Activated CD4-positive, alpha-beta memory T cell treated with anti-CD3 and anti-CD28 coated beads for 36 hours (primary cell): ENCODE measurements at regions not wholly inside any gene's neighbourhood (a gene's known extent, or its start where the extent isn't known, plus 50 kb on each side); places are given as distances from the start of the nearest gene placed in this dataset.

ENCODE experiments used
- CTCF ChIA-PET: fragments of 350-600 bp; sonication (Branson Sonifier 250); formaldehyde crosslinking; loops from one replicate; lab custom pipeline; 2021; ENCODE audit warnings: antibody characterized with exemption, inconsistent platforms; lab: Charles Lee
- POLR2A ChIA-PET: fragments of 350-600 bp; sonication (Branson Sonifier 250); formaldehyde crosslinking; loops from one replicate; lab custom pipeline; 2021; ENCODE audit warnings: antibody characterized with exemption; lab: Charles Lee
- DNase-seq: peaks from one replicate; pipeline ENCODE4 v3.0.0-alpha.2; 2020
- H3K27ac Mint-ChIP-seq: one replicate; pipeline ENCODE4 v1.8.0; 2021; ENCODE audit warnings: mixed read lengths
- H3K27me3 Mint-ChIP-seq: one replicate; pipeline ENCODE4 v1.8.0; 2021; ENCODE audit warnings: mixed read lengths
- H3K36me3 Mint-ChIP-seq: one replicate; pipeline ENCODE4 v1.8.0; 2021; ENCODE audit warnings: mixed read lengths
- H3K4me1 Mint-ChIP-seq: one replicate; pipeline ENCODE4 v1.8.0; 2021; ENCODE audit warnings: low read depth, mixed read lengths
- H3K4me3 Mint-ChIP-seq: one replicate; pipeline ENCODE4 v1.8.0; 2021; ENCODE audit warnings: mild to moderate bottlenecking, mixed read lengths
- H3K9me3 Mint-ChIP-seq: one replicate; pipeline ENCODE4 v1.8.0; 2021; ENCODE audit warnings: mixed read lengths
- intact Hi-C: fragments of 100-400 bp; cut with micrococcal nuclease; formaldehyde crosslinking; loops from one replicate; pipeline ENCODE4 v1.15.1; 2023

DNA sequence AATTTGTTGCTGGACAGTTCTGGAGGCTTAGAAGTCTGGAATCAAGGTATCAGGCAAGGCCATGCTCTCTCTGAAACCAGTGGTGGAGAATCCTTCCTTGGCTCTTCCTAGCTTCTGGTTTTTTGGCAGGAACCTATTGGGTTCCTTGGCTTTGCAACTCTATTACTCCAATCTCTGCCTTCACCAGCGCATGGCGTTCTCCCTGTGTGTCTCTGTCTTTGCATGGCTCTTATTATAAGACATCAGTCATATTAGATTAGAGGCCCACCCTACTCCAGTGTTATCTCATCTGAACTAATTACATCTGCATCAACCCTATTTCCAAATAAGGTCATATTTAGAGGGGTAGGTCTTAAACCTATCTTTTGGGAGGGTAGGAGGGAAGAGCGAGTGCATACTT lies 358.1 kb upstream of the RARB start:
- POLR2A ChIA-PET = no interaction called here
- H3K9me3 Mint-ChIP-seq = peaks cover 13% of the 10 kb centered on the region
- CTCF ChIA-PET = no interaction called here
- no peak for DNase-seq
- no peak overlapping the region for H3K4me3 Mint-ChIP-seq
- H3K4me1 Mint-ChIP-seq = no peaks in the 10 kb centered on the region
- intact Hi-C loops = no loop called here
- H3K36me3 Mint-ChIP-seq = no peaks in the 10 kb centered on the region
- no peaks in the 10 kb centered on the region for H3K27me3 Mint-ChIP-seq
- no peak overlapping the region for H3K27ac Mint-ChIP-seq

DNA sequence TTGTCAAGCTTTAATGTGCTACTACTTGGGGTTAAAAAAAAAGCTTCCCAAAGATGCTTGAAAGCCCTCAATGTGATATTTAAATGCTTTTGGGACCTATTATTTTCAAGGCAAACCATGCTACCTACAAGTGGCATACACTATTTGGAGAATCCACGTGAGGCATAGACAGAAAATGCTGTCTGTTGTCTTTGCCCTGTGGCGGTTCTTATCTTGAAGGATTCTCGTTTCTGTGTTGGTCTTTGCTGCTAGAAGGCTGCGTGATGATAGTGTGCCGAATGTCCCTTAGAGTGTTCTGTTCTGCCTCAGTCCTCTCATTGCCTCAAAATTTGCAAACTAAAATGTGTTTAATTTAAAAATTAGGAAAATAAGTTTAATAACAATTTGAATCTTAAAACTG lies 356.2 kb upstream of the RARB start:
- peaks cover 11% of the 10 kb centered on the region for H3K9me3 Mint-ChIP-seq
- H3K27ac Mint-ChIP-seq = no peak overlapping the region
- POLR2A ChIA-PET = no interaction called here
- H3K4me3 Mint-ChIP-seq = no peak overlapping the region
- CTCF ChIA-PET = no interaction called here
- H3K27me3 Mint-ChIP-seq = no peaks in the 10 kb centered on the region
- DNase-seq = no peak
- no peaks in the 10 kb centered on the region for H3K4me1 Mint-ChIP-seq
- H3K36me3 Mint-ChIP-seq = no peaks in the 10 kb centered on the region
- intact Hi-C loops = no loop called here

DNA sequence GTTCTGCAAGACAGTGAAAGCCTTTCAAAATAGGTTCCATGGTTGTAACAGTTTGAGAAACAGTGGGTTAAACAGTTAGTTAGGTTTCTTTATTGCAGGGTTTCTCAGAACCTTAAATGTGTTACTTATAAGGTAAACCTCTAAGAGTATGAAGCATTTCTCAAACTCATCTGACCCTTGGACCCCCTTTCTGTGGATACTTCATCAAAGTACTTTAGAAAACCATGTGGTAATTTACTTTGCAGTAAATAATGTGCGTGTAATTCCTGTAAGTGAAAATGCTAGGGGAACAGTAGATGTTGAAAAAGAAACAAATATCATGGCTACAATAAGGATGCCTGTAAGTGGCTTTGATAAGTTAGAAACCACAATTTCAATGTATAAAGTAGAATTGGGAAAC lies 354.6 kb upstream of the RARB start:
- no peak for DNase-seq
- Mint-ChIP-seq H3K36me3 (no peaks in the 10 kb centered on the region), H3K27me3 (no peaks in the 10 kb centered on the region), H3K4me1 (no peaks in the 10 kb centered on the region), H3K4me3 (no peak overlapping the region), H3K27ac (no peak overlapping the region), H3K9me3 (peaks cover 7% of the 10 kb centered on the region)
- ChIA-PET POLR2A (no interaction called here), CTCF (no interaction called here)
- intact Hi-C loops = no loop called here

DNA sequence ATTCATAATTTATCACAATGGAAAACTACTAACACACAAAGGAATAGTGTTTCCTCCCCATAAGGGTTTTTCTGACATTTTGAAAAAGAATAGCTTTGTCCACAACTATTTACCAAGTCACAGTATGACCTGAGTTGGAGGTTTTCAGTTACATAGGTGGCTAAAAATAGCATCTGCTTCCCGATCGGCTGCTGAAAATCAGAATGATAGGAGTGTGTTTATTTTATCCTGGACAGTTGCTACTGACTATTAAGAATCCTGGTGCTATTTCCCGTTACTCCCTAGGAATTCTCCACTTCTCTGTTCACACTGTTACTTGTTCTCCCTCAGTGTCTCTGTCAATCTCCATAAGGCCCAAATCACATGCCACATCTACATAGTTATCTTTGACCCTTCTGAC lies 353.9 kb upstream of the RARB start:
- ChIA-PET CTCF (no interaction called here), POLR2A (no interaction called here)
- Mint-ChIP-seq H3K36me3 (no peaks in the 10 kb centered on the region), H3K4me1 (no peaks in the 10 kb centered on the region), H3K9me3 (peaks cover 7% of the 10 kb centered on the region), H3K27ac (no peak overlapping the region), H3K4me3 (no peak overlapping the region), H3K27me3 (no peaks in the 10 kb centered on the region)
- intact Hi-C loops = no loop called here
- DNase-seq = no peak

DNA sequence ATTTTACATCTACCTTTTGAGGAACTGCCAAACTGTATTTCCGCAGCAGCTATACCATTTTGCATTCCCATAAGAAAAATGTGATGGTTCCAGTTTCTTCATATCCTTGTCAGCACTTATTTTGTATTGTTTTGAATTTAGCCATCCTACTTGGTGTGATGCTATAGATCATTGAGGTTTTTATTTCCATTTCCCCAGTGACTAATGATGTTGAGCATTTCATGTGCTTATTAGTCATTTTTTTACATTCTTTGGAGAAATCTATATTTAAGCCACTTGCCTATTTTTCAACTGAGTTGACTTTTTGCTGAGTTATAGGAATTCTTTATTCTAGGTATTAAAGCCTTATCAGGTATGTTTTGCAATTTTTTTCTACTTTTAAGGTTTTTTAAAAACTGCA lies 347.6 kb upstream of the RARB start:
- ChIA-PET CTCF (no interaction called here), POLR2A (no interaction called here)
- Mint-ChIP-seq H3K4me3 (no peak overlapping the region), H3K9me3 (peaks cover 6% of the 10 kb centered on the region), H3K4me1 (no peaks in the 10 kb centered on the region), H3K27ac (no peak overlapping the region), H3K36me3 (no peaks in the 10 kb centered on the region), H3K27me3 (no peaks in the 10 kb centered on the region)
- DNase-seq = no peak
- intact Hi-C loops = no loop called here

DNA sequence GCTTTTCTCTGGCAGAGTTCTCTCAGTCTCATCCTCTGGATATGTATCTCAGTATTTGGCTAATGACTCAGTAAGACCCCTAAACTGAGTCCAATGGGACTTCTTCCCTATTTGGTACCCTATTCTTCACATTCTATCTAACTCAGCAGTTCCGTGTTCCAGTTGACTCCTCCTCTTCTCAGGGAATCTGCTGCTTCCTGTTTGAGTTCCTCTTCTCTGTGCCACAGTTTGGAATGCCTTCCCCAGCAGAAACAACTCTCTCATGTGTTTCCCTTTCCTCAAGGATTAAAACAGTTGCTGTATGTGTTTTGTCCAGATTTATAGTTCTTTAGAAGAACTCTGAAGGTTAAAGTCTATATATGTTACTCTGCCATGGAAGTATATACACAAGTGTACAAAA lies 344.0 kb upstream of the RARB start:
- CTCF ChIA-PET = no interaction called here
- DNase-seq = no peak
- POLR2A ChIA-PET = no interaction called here
- intact Hi-C loops = no loop called here
- Mint-ChIP-seq H3K27ac (no peak overlapping the region), H3K4me3 (no peak overlapping the region), H3K27me3 (no peaks in the 10 kb centered on the region), H3K4me1 (no peaks in the 10 kb centered on the region), H3K36me3 (no peaks in the 10 kb centered on the region), H3K9me3 (peaks cover 12% of the 10 kb centered on the region)

DNA sequence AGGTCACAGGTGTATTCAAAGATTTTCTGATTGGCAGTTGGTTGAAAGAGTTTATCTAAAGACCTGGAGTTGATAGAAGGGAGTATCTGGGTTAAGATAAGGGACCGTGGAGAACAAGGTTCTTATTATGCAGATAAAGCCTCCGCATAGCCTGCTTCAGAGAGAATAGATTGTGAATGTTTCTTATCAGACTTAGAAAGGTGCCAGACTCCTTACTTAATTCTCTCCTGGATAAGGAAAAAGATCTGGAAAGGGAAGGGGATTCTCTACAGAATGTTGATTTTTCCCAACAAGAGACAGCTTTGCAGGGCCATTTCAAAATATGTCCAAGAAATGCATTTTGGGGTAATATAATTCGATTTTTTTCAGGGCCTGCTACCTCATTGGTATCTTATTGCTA lies 341.3 kb upstream of the RARB start:
- intact Hi-C loops = no loop called here
- DNase-seq = no peak
- Mint-ChIP-seq H3K27me3 (no peaks in the 10 kb centered on the region), H3K9me3 (peaks cover 12% of the 10 kb centered on the region), H3K4me1 (no peaks in the 10 kb centered on the region), H3K27ac (no peak overlapping the region), H3K4me3 (no peak overlapping the region), H3K36me3 (no peaks in the 10 kb centered on the region)
- CTCF ChIA-PET = no interaction called here
- POLR2A ChIA-PET = no interaction called here

DNA sequence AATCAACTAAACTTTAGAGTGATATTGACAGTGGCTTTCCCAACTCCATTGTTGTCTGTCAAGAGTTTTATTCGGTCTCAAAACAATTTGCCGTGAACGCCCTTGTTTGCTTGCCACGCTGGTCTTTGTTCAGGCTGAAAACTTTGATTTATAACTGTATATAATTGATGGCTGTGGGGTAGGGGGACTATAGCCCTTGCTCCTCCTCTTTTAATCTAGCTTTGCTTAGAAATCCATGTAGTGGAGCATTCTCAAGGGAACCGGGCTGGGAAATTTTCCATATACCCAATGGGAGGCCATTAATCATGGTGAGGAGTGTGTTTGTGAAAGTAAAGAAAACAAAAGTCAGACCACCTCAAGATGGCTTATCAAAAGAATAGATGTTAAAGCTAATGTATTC lies 339.8 kb upstream of the RARB start:
- DNase-seq = no peak
- CTCF ChIA-PET = no interaction called here
- intact Hi-C loops = no loop called here
- peaks cover 12% of the 10 kb centered on the region for H3K9me3 Mint-ChIP-seq
- H3K4me1 Mint-ChIP-seq = no peaks in the 10 kb centered on the region
- H3K27me3 Mint-ChIP-seq = no peaks in the 10 kb centered on the region
- H3K4me3 Mint-ChIP-seq = no peak overlapping the region
- H3K27ac Mint-ChIP-seq = no peak overlapping the region
- POLR2A ChIA-PET = no interaction called here
- no peaks in the 10 kb centered on the region for H3K36me3 Mint-ChIP-seq

DNA sequence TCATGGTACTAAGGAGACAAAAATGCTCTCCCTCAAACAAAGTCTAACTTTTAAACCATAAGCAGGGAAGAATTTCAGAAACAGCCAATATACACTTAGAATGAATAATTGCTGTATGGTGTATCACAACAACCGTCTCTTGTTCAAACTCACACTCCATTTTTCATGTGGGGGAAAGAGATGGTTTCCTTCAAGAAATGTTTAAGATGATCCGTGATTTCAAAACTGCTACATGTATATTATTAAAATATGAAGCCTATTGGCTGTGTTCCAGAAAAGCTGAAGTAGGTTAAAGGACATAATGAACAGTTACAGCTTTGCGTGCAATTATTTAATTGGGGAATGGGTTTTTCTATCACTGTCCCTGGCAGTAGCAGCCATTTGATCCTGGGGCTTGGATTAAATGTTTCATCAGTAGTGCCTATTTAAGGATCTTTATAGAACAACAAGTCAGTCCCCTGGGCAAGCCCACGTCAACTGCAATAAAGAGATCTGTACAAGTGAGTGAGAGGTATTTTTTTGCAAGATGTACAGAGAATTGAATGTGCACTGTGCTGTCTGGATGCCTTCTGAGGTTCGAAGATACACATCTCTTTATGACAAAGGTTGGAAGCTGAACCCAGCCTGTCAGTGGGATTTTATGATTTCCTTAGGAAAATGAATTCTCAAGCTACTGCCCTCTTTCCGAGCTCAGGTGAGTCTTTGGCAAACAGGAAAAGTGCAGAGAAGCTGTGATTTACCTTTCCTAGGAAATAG lies 337.2 kb upstream of the RARB start:
- H3K9me3 Mint-ChIP-seq = peaks cover 6% of the 10 kb centered on the region
- intact Hi-C loops = no loop called here
- H3K36me3 Mint-ChIP-seq = no peaks in the 10 kb centered on the region

DNA sequence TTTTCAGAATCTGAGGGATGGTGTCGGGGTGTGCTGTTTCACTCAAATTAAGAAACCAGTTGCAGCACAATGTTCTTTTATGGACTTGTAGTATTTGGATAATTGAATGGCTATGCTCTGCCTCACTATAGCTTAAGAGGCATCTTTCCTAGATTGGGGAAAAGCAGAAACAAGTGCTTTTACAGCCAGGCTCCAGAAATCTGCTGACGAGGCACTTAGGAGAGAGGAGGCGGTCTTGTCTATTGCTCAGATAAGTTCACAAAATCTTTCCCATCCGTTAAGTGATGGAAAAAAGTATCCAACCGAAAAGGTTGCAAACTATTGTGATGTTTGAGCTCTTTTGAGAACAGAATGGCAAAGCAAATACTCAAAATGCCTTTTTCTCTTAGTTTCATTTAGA lies 336.1 kb upstream of the RARB start:
- Mint-ChIP-seq H3K4me3 (no peak overlapping the region), H3K27ac (no peak overlapping the region), H3K9me3 (peaks cover 5% of the 10 kb centered on the region), H3K4me1 (no peaks in the 10 kb centered on the region), H3K36me3 (no peaks in the 10 kb centered on the region), H3K27me3 (no peaks in the 10 kb centered on the region)
- ChIA-PET CTCF (no interaction called here), POLR2A (no interaction called here)
- intact Hi-C loops = no loop called here
- DNase-seq = no peak

More for the DNA sequence above, 337.2 kb upstream of the RARB start:
- no peaks in the 10 kb centered on the region for H3K4me1 Mint-ChIP-seq
- H3K4me3 Mint-ChIP-seq = no peak overlapping the region
- no peak overlapping the region for H3K27ac Mint-ChIP-seq
- ChIA-PET POLR2A (no interaction called here), CTCF (no interaction called here)
- DNase-seq = no peak
- H3K27me3 Mint-ChIP-seq = no peaks in the 10 kb centered on the region

DNA sequence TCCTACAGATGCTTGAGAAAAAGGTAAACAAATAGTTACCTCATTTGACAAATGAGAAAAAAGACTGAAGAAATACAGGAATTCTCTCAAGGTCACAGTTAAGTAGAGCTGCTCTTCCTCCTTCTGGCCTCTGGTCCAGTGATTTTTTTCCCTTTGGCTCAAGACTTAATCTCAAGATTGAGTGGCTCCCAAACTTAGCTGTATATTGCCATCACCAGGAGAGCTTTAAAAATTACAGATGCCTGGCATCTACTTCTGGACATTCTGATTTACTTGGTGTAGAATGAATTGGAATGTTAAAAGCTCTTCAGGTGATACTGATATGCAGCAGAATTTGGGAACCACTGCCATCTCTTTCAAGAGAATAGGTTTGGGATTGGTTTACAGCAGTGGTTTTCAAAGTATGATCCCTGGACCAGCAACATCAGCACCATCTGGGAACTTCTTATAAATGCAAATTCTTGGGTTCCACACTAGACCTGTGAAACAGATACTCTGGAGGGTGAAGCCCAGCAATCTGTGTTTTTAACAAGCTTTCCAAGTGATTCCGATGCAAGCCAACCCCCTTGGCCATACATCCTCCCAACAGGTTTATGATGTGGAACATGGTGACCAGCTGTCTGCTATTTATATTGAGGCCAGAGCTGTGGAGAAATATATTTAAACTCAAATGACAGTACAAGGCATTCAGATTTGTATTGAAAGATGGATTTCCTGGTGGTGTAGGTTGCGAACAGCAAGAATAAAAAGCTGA lies 333.0 kb upstream of the RARB start:
- Mint-ChIP-seq H3K27ac (no peak overlapping the region), H3K36me3 (no peaks in the 10 kb centered on the region), H3K4me3 (no peak overlapping the region), H3K27me3 (no peaks in the 10 kb centered on the region), H3K9me3 (peaks cover 3% of the 10 kb centered on the region), H3K4me1 (no peaks in the 10 kb centered on the region)
- intact Hi-C loops = no loop called here
- ChIA-PET POLR2A (no interaction called here), CTCF (no interaction called here)
- DNase-seq = no peak

DNA sequence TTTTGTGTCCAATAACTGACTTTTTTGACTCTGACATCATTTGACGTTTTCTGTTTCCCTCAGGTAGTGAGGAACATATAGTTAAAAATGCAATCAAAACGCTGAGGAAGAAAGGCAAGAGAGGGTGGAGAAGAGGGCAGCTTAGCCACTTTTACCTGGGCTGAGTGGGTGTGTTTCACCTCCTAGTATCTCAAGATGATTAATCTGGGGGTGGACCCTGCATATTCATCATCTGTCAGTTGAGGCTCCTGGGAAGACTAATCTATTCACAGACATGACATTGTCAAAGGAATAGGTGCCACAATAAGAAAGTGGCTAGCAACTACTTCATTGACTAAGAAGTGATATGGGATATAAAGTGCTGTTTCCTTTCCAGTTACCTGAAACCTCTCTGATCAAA lies 331.5 kb upstream of the RARB start:
- H3K27me3 Mint-ChIP-seq = no peaks in the 10 kb centered on the region
- no peak overlapping the region for H3K27ac Mint-ChIP-seq
- peaks cover 3% of the 10 kb centered on the region for H3K9me3 Mint-ChIP-seq
- POLR2A ChIA-PET = no interaction called here
- H3K4me3 Mint-ChIP-seq = no peak overlapping the region
- no peaks in the 10 kb centered on the region for H3K36me3 Mint-ChIP-seq
- CTCF ChIA-PET = no interaction called here
- DNase-seq = no peak
- H3K4me1 Mint-ChIP-seq = no peaks in the 10 kb centered on the region
- intact Hi-C loops = no loop called here

DNA sequence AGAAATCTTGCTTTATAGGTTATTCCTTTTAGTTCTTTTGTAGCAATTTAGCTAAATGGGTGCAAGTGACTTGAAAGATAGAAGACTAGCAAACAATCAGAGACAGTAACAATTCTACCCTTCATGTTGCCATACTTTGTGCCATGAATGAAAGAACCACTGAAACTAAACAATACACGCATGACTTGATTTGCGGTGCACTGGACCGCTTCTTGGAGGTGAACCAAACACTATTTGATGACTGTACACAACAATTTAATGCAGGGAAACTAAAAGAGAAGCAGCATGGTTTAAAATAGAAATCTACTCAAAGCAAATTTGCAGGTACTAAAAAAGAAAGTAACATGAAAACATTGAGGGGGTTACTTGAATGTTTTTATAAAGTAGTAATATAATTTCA lies 331.0 kb upstream of the RARB start:
- POLR2A ChIA-PET = no interaction called here
- CTCF ChIA-PET = no interaction called here
- intact Hi-C loops = no loop called here
- Mint-ChIP-seq H3K36me3 (no peaks in the 10 kb centered on the region), H3K4me3 (no peak overlapping the region), H3K27ac (no peak overlapping the region), H3K4me1 (no peaks in the 10 kb centered on the region), H3K9me3 (peaks cover 3% of the 10 kb centered on the region), H3K27me3 (no peaks in the 10 kb centered on the region)
- no peak for DNase-seq
